ENCODE measurements at regions not wholly inside any gene's neighbourhood (a gene's known extent, or its start where the extent isn't known, plus 50 kb on each side); places are given as distances from the start of the nearest gene placed in this dataset.

DNA sequence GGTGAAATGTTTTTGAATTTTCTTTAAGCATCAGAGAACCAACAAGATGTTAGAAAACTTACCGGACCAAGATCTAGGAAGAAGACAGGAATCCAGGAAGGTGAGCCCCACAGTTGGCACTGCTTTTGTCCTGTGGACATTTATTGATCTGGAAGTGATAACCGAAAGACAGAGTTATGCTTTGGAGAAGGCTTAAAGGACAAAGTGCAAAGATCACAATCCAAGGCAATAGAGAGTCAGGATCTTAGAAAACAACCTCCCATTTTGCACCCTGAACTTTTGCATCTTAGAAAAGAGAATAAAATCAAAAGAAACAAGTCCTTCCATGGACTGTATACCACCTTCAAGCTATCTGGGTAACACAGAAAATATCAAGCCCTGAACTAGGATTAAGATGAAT is 129.4 kb upstream of the SRD5A2 start:
- TF ChIP-seq, protein P1, sequence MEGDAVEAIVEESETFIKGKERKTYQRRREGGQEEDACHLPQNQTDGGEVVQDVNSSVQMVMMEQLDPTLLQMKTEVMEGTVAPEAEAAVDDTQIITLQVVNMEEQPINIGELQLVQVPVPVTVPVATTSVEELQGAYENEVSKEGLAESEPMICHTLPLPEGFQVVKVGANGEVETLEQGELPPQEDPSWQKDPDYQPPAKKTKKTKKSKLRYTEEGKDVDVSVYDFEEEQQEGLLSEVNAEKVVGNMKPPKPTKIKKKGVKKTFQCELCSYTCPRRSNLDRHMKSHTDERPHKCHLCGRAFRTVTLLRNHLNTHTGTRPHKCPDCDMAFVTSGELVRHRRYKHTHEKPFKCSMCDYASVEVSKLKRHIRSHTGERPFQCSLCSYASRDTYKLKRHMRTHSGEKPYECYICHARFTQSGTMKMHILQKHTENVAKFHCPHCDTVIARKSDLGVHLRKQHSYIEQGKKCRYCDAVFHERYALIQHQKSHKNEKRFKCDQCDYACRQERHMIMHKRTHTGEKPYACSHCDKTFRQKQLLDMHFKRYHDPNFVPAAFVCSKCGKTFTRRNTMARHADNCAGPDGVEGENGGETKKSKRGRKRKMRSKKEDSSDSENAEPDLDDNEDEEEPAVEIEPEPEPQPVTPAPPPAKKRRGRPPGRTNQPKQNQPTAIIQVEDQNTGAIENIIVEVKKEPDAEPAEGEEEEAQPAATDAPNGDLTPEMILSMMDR (conservative IDR thresholded peaks at IDR 0.05; ENCODE audit: low read depth, low read length): no peak
- no peak for TF ChIP-seq EZH2phosphoT487 (IDR thresholded peaks at IDR 0.05; ENCODE audit: borderline replicate concordance, low read length)
- no peak for TF ChIP-seq EZH2 (IDR thresholded peaks at IDR 0.05; ENCODE audit: low read length, unreplicated experiment)

Measured in PC-3 (cell line).